Right lobe of liver (tissue), 6 donors: ENCODE measurements at regions not wholly inside any gene's neighbourhood (a gene's known extent, or its start where the extent isn't known, plus 50 kb on each side); places are given as distances from the start of the nearest gene placed in this dataset.

ENCODE experiments used
- ATAC-seq, 4 donors: fragments of 200-7000 bp; cut with Tn5 transposase; one replicate each; pipeline ENCODE4 v1.9.1; 2020; ENCODE audit warnings: mild to moderate bottlenecking in 4 of 4, moderate library complexity in 4 of 4
- DNase-seq, 3 donors: peaks; one replicate each; pipeline ENCODE4 v3.0.0-alpha.2; 2020
- H3K27ac ChIP-seq, 3 donors: fragments of 200-600 bp; one replicate each; pipeline ENCODE4 v1.8.0; 2022
- H3K27me3 ChIP-seq, 2 donors: fragments of 200-600 bp; one replicate each; pipeline ENCODE4 v1.8.0; 2022
- H3K36me3 ChIP-seq, 4 donors: fragments of 200-600 bp; sonication (generic) in 1 of 4; one replicate each; pipeline versions ENCODE4 v1.5.1 to v1.8.0; 2017 to 2022; ENCODE audit warnings: control low read depth in 1 of 4
- H3K4me1 ChIP-seq, 4 donors: fragments of 200-600 bp; sonication (generic) in 1 of 4; one replicate each; pipeline versions ENCODE4 v1.5.1 to v1.8.0; 2017 to 2022; ENCODE audit warnings: control low read depth in 1 of 4
- H3K4me3 ChIP-seq, 3 donors: fragments of 200-600 bp; one replicate each; pipeline ENCODE4 v1.8.0; 2022
- H3K9me3 ChIP-seq, 4 donors: fragments of 200-600 bp; sonication (generic) in 1 of 4; one replicate each; pipeline versions ENCODE4 v1.5.1 to v1.8.0; 2017 to 2022; ENCODE audit warnings: control low read depth in 1 of 4
- CTCF ChIP-seq, 4 donors: fragments of 200-600 bp in 3 of 4; fragments of 450-650 bp in 1 of 4; IDR thresholded peaks; one replicate each; pipeline versions ENCODE4 v1.5.1 to v1.8.0; 2016 to 2022; ENCODE audit warnings: antibody characterized with exemption in 4 of 4, mild to moderate bottlenecking in 2 of 4
- POLR2A ChIP-seq: fragments of 450-650 bp; IDR thresholded peaks from one replicate; pipeline ENCODE4 v1.6.1; 2017; ENCODE audit warnings: antibody characterized with exemption, mild to moderate bottlenecking
- WGBS: methylation state at CpG from one replicate; pipeline ENCODE4 v1.1.6; 2018; ENCODE audit warnings: low coverage, low lambda C conversion rate; ENCODE audit not compliant: insufficient coverage; ENCODE audit errors: missing lambda C conversion rate; 5-methylcytosine and 5-hydroxymethylcytosine counted together
- intact Hi-C, 2 donors: fragments of 100-400 bp; cut with DNase I; formaldehyde crosslinking; loops; one replicate each; pipeline versions ENCODE4 v1.11.2 to v1.14.1; 2022
- donor health status: DM: no; HTN: yes; CAD: no.
- donor health status: DM: no; HTN: no; CAD: no.
- donor health status: DM: no; HTN: no; CAD: no.
- donor health status: DM: no; HTN: yes; CAD: no.
- donor health status: DM: no; HTN: yes; CAD: no.

GRCh38 chr11:45048313-45048841, 97.7 kb upstream of the TP53I11 start:
- ATAC-seq (peak; percentile 37 to 55 (median 42)), DNase-seq (peak in 1 of 3 donors; percentile 25)
- Histone ChIP-seq H3K4me3 (no peak overlapping the region), H3K9me3 (no peaks in the 10 kb centered on the region), H3K36me3 (no peaks in the 10 kb centered on the region), H3K27ac (peak overlapping the region in 1 of 3 donors; percentile 39), H3K27me3 (no peaks in the 10 kb centered on the region), H3K4me1 (no peaks in the 10 kb centered on the region)
- TF ChIP-seq CTCF (IDR thresholded peaks at IDR 0.05) (no peak), POLR2A (no peak)
- WGBS: 22% methylated on average over 1 of the region's 7 CpGs
- intact Hi-C loops: no loop called here

DNA sequence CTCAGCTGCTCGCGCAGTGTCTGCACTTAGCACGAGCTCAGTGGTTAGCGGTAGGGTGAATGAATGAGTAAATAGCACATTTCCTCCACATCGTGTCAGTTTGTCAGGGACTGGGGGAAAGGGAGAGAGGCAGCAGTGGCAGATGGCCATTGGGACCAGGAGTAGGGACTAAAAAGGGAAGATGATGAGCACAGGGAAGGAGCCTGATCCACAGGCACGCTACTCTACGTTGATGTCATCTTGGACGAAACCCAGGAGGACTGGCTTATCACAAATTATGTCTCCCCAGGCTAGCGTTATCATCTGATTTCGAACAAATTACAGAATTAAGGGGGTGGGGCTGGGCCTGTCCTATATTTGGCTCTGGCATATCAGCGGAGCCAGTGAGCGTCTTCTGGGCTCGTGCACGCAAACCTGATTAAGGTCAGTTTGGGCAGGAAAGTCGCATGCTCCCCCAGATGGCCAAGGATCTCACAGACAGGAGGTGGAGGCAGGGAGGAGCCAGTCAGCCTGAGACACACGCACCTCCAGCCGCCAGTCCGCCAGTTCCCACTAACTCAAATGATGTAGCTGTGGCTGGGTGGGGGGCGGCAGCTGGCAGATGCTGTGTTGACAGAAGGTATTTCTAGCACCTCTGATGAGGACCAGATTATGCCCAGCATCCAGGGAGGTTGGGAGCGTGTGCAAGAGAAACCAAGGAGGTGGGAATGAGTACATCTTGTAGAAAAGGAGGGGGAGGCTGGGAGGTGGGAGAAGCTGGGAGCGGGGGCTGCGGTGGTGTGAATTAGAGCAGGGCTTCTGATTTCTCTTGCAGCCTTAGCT, 97.4 kb upstream of the PRDM11 start:
- H3K36me3 ChIP-seq: no peaks in the 10 kb centered on the region
- H3K4me3 ChIP-seq: no peak overlapping the region
- intact Hi-C loops: no loop called here
- TF ChIP-seq POLR2A: no peak
- no peak for TF ChIP-seq CTCF (IDR thresholded peaks at IDR 0.05)
- ATAC-seq: peak; percentile 14 to 47 (median 32)
- H3K27ac ChIP-seq: peak overlapping the region in 1 of 3 donors; percentile 39
- H3K9me3 ChIP-seq: no peaks in the 10 kb centered on the region
- 55% methylated on average over 18 of the region's 22 CpGs for WGBS
- DNase-seq: no peak
- H3K4me1 ChIP-seq: no peaks in the 10 kb centered on the region
- no peaks in the 10 kb centered on the region for H3K27me3 ChIP-seq

DNA sequence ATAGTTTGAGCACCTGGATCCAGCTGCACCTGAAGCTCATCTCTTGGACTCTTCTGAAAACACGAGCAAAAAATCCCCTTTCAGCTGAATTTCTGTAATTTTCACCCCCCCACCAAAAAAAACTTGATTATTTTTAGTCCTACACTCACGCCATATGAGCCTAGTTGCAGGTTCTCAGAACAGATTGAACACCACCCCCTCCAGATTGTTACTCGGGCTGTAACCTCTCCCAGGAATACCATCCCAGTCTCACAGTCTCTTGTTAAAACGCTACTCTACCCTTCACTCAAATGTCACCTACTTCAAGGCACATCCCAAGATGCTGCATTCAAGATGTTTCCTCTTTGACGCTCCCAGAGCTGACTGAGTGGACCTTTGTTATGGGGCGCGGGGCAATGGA, 96.3 kb upstream of the PRDM11 start:
- WGBS: 54% methylated on average over 7 of the region's 7 CpGs
- no peak for ATAC-seq

GRCh38 chr11:45051621-45052020, 94.8 kb upstream of the PRDM11 start:
- no peaks in the 10 kb centered on the region for H3K36me3 ChIP-seq
- no peak for TF ChIP-seq CTCF (IDR thresholded peaks at IDR 0.05)
- no peak for TF ChIP-seq POLR2A
- ATAC-seq: no peak
- WGBS: 86% methylated on average over 2 of the region's 4 CpGs
- DNase-seq: no peak
- no peaks in the 10 kb centered on the region for H3K9me3 ChIP-seq
- intact Hi-C loops: no loop called here
- no peaks in the 10 kb centered on the region for H3K27me3 ChIP-seq
- no peak overlapping the region for H3K27ac ChIP-seq
- no peaks in the 10 kb centered on the region for H3K4me1 ChIP-seq
- no peak overlapping the region for H3K4me3 ChIP-seq

More for the DNA sequence above, 96.3 kb upstream of the PRDM11 start:
- H3K4me1 ChIP-seq: no peaks in the 10 kb centered on the region
- no peak overlapping the region for H3K27ac ChIP-seq
- intact Hi-C loops: no loop called here
- H3K4me3 ChIP-seq: no peak overlapping the region
- H3K9me3 ChIP-seq: no peaks in the 10 kb centered on the region
- TF ChIP-seq POLR2A (no peak), CTCF (IDR thresholded peaks at IDR 0.05) (no peak)
- no peak for DNase-seq
- no peaks in the 10 kb centered on the region for H3K36me3 ChIP-seq
- no peaks in the 10 kb centered on the region for H3K27me3 ChIP-seq
